PC-9 (cell line): ENCODE measurements at regions not wholly inside any gene's neighbourhood (a gene's known extent, or its start where the extent isn't known, plus 50 kb on each side); places are given as distances from the start of the nearest gene placed in this dataset.

Experiments
- BruUV-seq: library from RNA; stranded (reverse); fragments of 400-500 nt; replicated peaks from 2 replicates; lab custom pipeline; 2021; lab: Mats Ljungman, UMichigan
- CTCF ChIA-PET: fragments of 300-600 bp; sonication (Branson Sonifier 250); formaldehyde crosslinking; loops from one replicate; lab custom pipeline; 2022; ENCODE audit warnings: antibody characterized with exemption; lab: Charles Lee
- POLR2A ChIA-PET: fragments of 300-600 bp; sonication (Branson Sonifier 250); formaldehyde crosslinking; loops from one replicate; lab custom pipeline; 2022; ENCODE audit warnings: antibody characterized with exemption; ENCODE audit not compliant: unreplicated experiment; lab: Charles Lee
- DNase-seq, 2 experiments: peaks; one replicate each; pipeline versions ENCODE4 v3.0.0 to v3.0.0-alpha.2; 2015 to 2022; ENCODE audit warnings: mixed read lengths in 1 of 2
- H2AFZ ChIP-seq: fragments of 200-600 bp; sonication (generic); 2 replicates; pipeline ENCODE4 v1.8.1; 2017; ENCODE audit warnings: antibody characterized with exemption
- H3F3A ChIP-seq: fragments of 200-600 bp; sonication (generic); 2 replicates; pipeline ENCODE4 v1.8.1; 2017; ENCODE audit warnings: antibody characterized with exemption, mild to moderate bottlenecking, low read depth; ENCODE audit not compliant: insufficient read depth
- H3K27ac ChIP-seq: fragments of 200-600 bp; sonication (generic); 2 replicates; pipeline ENCODE4 v1.6.1; 2016; ENCODE audit warnings: mixed run types
- H3K27me3 ChIP-seq: fragments of 200-600 bp; sonication (generic); 2 replicates; pipeline ENCODE4 v1.6.1; 2016; ENCODE audit warnings: low read depth, mixed run types; ENCODE audit not compliant: insufficient read depth
- H3K36me3 ChIP-seq: fragments of 200-600 bp; sonication (generic); 2 replicates; pipeline ENCODE4 v1.6.1; 2016; ENCODE audit warnings: low read depth, mixed run types
- H3K4me1 ChIP-seq: fragments of 200-600 bp; sonication (generic); replicated peaks from 2 replicates; pipeline ENCODE4 v1.6.1; 2016; ENCODE audit warnings: mixed run types; ENCODE audit not compliant: insufficient read depth
- H3K4me2 ChIP-seq: fragments of 200-600 bp; sonication (generic); 2 replicates; pipeline ENCODE4 v1.6.1; 2017; ENCODE audit warnings: mixed run types
- H3K4me3 ChIP-seq: fragments of 200-600 bp; sonication (generic); 2 replicates; pipeline ENCODE4 v1.6.1; 2016; ENCODE audit warnings: mixed run types
- H3K79me2 ChIP-seq: fragments of 200-600 bp; sonication (generic); 2 replicates; pipeline ENCODE4 v1.6.1; 2017; ENCODE audit warnings: low read depth, mixed run types
- H3K9me2 ChIP-seq: fragments of 200-600 bp; sonication (generic); 2 replicates; pipeline ENCODE4 v1.8.1; 2017; ENCODE audit warnings: mild to moderate bottlenecking; ENCODE audit not compliant: insufficient read depth
- H3K9me3 ChIP-seq: fragments of 200-600 bp; sonication (generic); 2 replicates; pipeline ENCODE4 v1.8.1; 2016; ENCODE audit warnings: low read depth; ENCODE audit not compliant: insufficient read depth
- H4K20me1 ChIP-seq: fragments of 200-600 bp; sonication (generic); 2 replicates; pipeline ENCODE4 v1.8.1; 2017; ENCODE audit not compliant: insufficient read depth
- CTCF ChIP-seq: fragments of 200-600 bp; sonication (generic); conservative IDR thresholded peaks from 2 replicates; pipeline ENCODE4 v1.6.1; 2017; ENCODE audit warnings: mixed run types, antibody characterized with exemption, mild to moderate bottlenecking, moderate library complexity
- EZH2 ChIP-seq: fragments of 200-600 bp; sonication (generic); IDR thresholded peaks from 2 replicates; pipeline ENCODE4 v1.8.0; 2017; ENCODE audit warnings: antibody characterized with exemption, low read depth
- intact Hi-C: fragments of 100-400 bp; cut with micrococcal nuclease; formaldehyde crosslinking; loops from one replicate; pipeline ENCODE4 v1.10.0; 2022; ENCODE audit not compliant: unreplicated experiment

- Histone ChIP-seq H3K27ac (no peak overlapping the region), H3K9me2 (no peaks in the 10 kb centered on the region), H3K9me3 (no peaks in the 10 kb centered on the region), H3K27me3 (no peaks in the 10 kb centered on the region), H3F3A (no peaks in the 10 kb centered on the region), H3K36me3 (no peaks in the 10 kb centered on the region), H3K4me3 (no peak overlapping the region), H3K4me2 (no peak overlapping the region), H3K79me2 (no peaks in the 10 kb centered on the region), H3K4me1 (no peaks in the 10 kb centered on the region), H4K20me1 (no peaks in the 10 kb centered on the region), H2AFZ (no peak overlapping the region)
- intact Hi-C loops: no loop called here
- no TSS peak for BruUV-seq
- DNase-seq: no peak
- no peak for TF ChIP-seq EZH2
- TF ChIP-seq CTCF: no peak
- POLR2A ChIA-PET: no interaction called here
- CTCF ChIA-PET: no interaction called here
Measured at GRCh38 chr4:33088713-33089112, 2368.5 kb downstream of the PCDH7 start.

- H3K9me2 ChIP-seq: no peaks in the 10 kb centered on the region
- no peak for TF ChIP-seq CTCF
- TF ChIP-seq EZH2: no peak
- H3K79me2 ChIP-seq: no peaks in the 10 kb centered on the region
- H3K27ac ChIP-seq: no peak overlapping the region
- intact Hi-C loops: no loop called here
- H3K36me3 ChIP-seq: no peaks in the 10 kb centered on the region
- no peaks in the 10 kb centered on the region for H3K27me3 ChIP-seq
- H3F3A ChIP-seq: no peaks in the 10 kb centered on the region
- H3K9me3 ChIP-seq: no peaks in the 10 kb centered on the region
- H3K4me2 ChIP-seq: no peak overlapping the region
- CTCF ChIA-PET: no interaction called here
- no peak overlapping the region for H3K4me3 ChIP-seq
- no TSS peak for BruUV-seq
- no peaks in the 10 kb centered on the region for H4K20me1 ChIP-seq
- H2AFZ ChIP-seq: no peak overlapping the region
- no peak for DNase-seq
- H3K4me1 ChIP-seq: no peaks in the 10 kb centered on the region
- POLR2A ChIA-PET: no interaction called here
Measured at GRCh38 chr4:33090910-33091309, 2370.7 kb downstream of the PCDH7 start.

- POLR2A ChIA-PET: no interaction called here
- CTCF ChIA-PET: no interaction called here
Measured at GRCh38 chr4:33091961-33092360, 2371.8 kb downstream of the PCDH7 start.

More at GRCh38 chr4:33091961-33092360, 2371.8 kb downstream of the PCDH7 start:
- Histone ChIP-seq H3K4me3 (no peak overlapping the region), H3K79me2 (no peaks in the 10 kb centered on the region), H3K27me3 (no peaks in the 10 kb centered on the region), H3K4me2 (no peak overlapping the region), H3K36me3 (no peaks in the 10 kb centered on the region), H3F3A (no peaks in the 10 kb centered on the region), H3K4me1 (no peaks in the 10 kb centered on the region), H3K9me3 (no peaks in the 10 kb centered on the region), H2AFZ (no peak overlapping the region), H3K27ac (no peak overlapping the region), H4K20me1 (no peaks in the 10 kb centered on the region), H3K9me2 (no peaks in the 10 kb centered on the region)
- TF ChIP-seq CTCF (no peak), EZH2 (no peak)
- intact Hi-C loops: no loop called here
- no peak for DNase-seq
- BruUV-seq: no TSS peak
